HFFc6 (cell line): ENCODE measurements at regions not wholly inside any gene's neighbourhood (a gene's known extent, or its start where the extent isn't known, plus 50 kb on each side); places are given as distances from the start of the nearest gene placed in this dataset.

Experiments
- DNase-seq: peaks from one replicate; pipeline ENCODE4 v3.0.0-alpha.2; 2018
- H3K27ac Mint-ChIP-seq: 2 replicates; pipeline ENCODE4 v1.8.0; 2020; ENCODE audit warnings: mild to moderate bottlenecking, mixed read lengths
- H3K27me3 Mint-ChIP-seq: 2 replicates; pipeline ENCODE4 v1.8.0; 2021; ENCODE audit warnings: mild to moderate bottlenecking, moderate library complexity, mixed read lengths; ENCODE audit not compliant: insufficient read depth
- H3K36me3 Mint-ChIP-seq: 2 replicates; pipeline ENCODE4 v1.8.0; 2021; ENCODE audit warnings: low read depth, mixed read lengths
- H3K4me1 Mint-ChIP-seq: 2 replicates; pipeline ENCODE4 v1.8.0; 2020; ENCODE audit warnings: low read depth, mixed read lengths
- H3K4me3 Mint-ChIP-seq: 2 replicates; pipeline ENCODE4 v1.8.0; 2020; ENCODE audit warnings: mild to moderate bottlenecking, moderate library complexity, mixed read lengths
- H3K9me3 Mint-ChIP-seq: 2 replicates; pipeline ENCODE4 v1.8.0; 2020; ENCODE audit warnings: mild to moderate bottlenecking, mixed read lengths
- CTCF ChIP-seq: fragments of 200-600 bp; sonication (generic); IDR thresholded peaks from 2 replicates; pipeline ENCODE4 v1.5.0; 2021; ENCODE audit warnings: antibody characterized with exemption, mild to moderate bottlenecking

DNA sequence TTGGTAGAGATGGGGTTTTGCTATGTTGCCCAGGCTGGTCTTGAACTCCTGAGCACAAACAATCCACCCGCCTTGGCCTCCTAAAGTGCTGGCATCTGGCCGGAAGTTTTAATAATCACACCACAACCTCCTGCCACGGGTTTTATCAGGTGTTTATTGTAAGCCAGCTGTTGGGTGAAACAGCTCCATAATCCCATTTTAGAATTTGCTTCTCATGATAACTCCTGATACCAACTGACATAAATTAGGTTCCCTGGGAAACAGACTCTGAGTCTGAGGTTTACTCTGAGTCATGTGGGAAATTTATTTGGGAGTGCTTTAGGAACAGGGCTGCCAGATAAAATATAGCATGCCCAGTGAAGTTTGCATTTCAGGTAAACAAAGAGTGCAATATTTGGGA, 122.6 kb upstream of the MED13 start:
- DNase-seq, result peak; percentile 52
- H3K27ac Mint-ChIP-seq, result peak overlapping the region; percentile 35; the same call in 1 of the 2 replicates

DNA sequence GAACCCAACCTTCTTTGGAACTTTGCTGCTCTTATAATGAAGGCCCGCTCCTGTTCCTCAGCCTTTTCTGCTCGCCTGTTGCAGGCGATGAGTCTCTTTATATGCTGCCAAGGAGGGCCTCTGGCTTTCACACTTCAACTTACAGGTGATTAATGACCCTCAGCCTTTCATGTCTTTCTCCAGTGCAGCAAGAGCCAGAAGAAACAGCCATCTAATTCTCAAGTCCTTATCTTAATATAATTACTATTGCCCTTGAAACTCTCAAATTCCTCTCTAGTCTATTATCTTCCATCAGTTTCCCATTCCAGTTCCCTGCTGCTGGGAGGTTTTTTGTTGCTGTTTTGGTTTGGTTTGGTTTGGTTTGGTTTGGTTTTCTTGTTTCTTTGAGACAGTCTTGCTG, 121.8 kb upstream of the MED13 start:
- no peak overlapping the region for H3K27ac Mint-ChIP-seq
- H3K9me3 Mint-ChIP-seq, result no peaks in the 10 kb centered on the region
- H3K4me3 Mint-ChIP-seq, result no peak overlapping the region
- no peak for DNase-seq
- TF ChIP-seq CTCF, result no peak
- peaks cover 12% of the 10 kb centered on the region for H3K27me3 Mint-ChIP-seq
- H3K36me3 Mint-ChIP-seq, result no peaks in the 10 kb centered on the region
- no peaks in the 10 kb centered on the region; the same call in 1 of the 2 replicates for H3K4me1 Mint-ChIP-seq

More for the DNA sequence above, 122.6 kb upstream of the MED13 start:
- H3K4me3 Mint-ChIP-seq, result no peak overlapping the region
- peaks cover 12% of the 10 kb centered on the region for H3K27me3 Mint-ChIP-seq
- no peaks in the 10 kb centered on the region; the same call in none of the 2 replicates for H3K4me1 Mint-ChIP-seq
- H3K36me3 Mint-ChIP-seq, result no peaks in the 10 kb centered on the region
- H3K9me3 Mint-ChIP-seq, result no peaks in the 10 kb centered on the region
- no peak for TF ChIP-seq CTCF

GRCh38 chr17:62180772-62181171, 115.7 kb upstream of the MED13 start:
- no peaks in the 10 kb centered on the region for H3K36me3 Mint-ChIP-seq
- DNase-seq, result no peak
- no peak overlapping the region for H3K4me3 Mint-ChIP-seq
- no peak overlapping the region for H3K27ac Mint-ChIP-seq
- H3K4me1 Mint-ChIP-seq, result peaks cover 21% of the 10 kb centered on the region
- no peaks in the 10 kb centered on the region; the same call in 1 of the 2 replicates for H3K9me3 Mint-ChIP-seq
- peaks cover 6% of the 10 kb centered on the region for H3K27me3 Mint-ChIP-seq
- TF ChIP-seq CTCF, result no peak

DNA sequence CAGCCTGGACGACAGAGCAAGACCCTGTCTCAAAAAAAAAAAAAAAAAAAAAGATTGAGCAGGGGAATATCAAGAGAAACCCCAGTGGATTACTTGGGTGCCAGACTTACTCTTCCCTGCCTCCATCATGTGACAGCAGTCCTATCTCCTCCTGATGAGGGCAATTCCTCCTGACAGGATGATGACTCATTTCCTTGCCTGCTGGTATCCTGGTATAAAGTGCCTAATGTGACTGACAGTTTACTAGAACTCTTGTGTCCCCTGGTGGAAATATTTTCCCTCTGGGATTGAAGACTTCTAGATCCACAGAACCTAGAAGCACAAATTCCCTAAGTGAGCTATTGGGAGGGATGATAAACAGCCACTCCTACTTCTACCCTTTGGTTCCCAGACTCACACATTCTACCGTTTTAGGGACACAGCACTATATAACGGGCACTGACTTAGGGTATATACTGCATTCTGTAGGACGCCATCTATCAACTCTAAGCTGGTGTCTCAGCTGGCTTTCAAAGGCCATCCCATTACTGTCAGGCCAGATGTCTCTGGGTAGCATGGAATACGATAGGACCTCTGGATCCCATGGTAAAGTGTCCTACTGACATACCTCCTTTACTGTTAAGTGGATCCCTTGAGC, 114.6 kb upstream of the MED13 start:
- H3K27me3 Mint-ChIP-seq, result peaks cover 1% of the 10 kb centered on the region; the same call in 1 of the 2 replicates
- H3K4me3 Mint-ChIP-seq, result no peak overlapping the region
- no peak overlapping the region for H3K27ac Mint-ChIP-seq

GRCh38 chr17:62178579-62178978, 113.5 kb upstream of the MED13 start:
- no peaks in the 10 kb centered on the region; the same call in 1 of the 2 replicates for H3K9me3 Mint-ChIP-seq
- no peaks in the 10 kb centered on the region for H3K36me3 Mint-ChIP-seq
- H3K27ac Mint-ChIP-seq, result no peak overlapping the region
- H3K4me3 Mint-ChIP-seq, result no peak overlapping the region
- H3K4me1 Mint-ChIP-seq, result peaks cover 21% of the 10 kb centered on the region
- no peak for TF ChIP-seq CTCF
- no peaks in the 10 kb centered on the region; the same call in 1 of the 2 replicates for H3K27me3 Mint-ChIP-seq
- DNase-seq, result peak; percentile 18

More for the DNA sequence above, 114.6 kb upstream of the MED13 start:
- Mint-ChIP-seq H3K9me3 (no peaks in the 10 kb centered on the region; the same call in 1 of the 2 replicates), H3K4me1 (peaks cover 21% of the 10 kb centered on the region), H3K36me3 (no peaks in the 10 kb centered on the region)
- DNase-seq, result peak; percentile 64
- no peak; the same call in 1 of the 2 replicates for TF ChIP-seq CTCF
